H1 (cell line): ENCODE measurements at regions not wholly inside any gene's neighbourhood (a gene's known extent, or its start where the extent isn't known, plus 50 kb on each side); places are given as distances from the start of the nearest gene placed in this dataset.

Experiments
- CTCF ChIA-PET: fragments of 300-600 bp; sonication (Branson Sonifier 250); formaldehyde crosslinking; loops from one replicate; lab custom pipeline; 2021; ENCODE audit not compliant: partially characterized antibody; lab: Charles Lee
- POLR2A ChIA-PET: fragments of 300-600 bp; sonication (Branson Sonifier 250); formaldehyde crosslinking; loops from one replicate; lab custom pipeline; 2021; ENCODE audit warnings: inconsistent platforms; ENCODE audit not compliant: partially characterized antibody; lab: Charles Lee
- DNase-seq, 2 experiments: peaks; one replicate each; pipeline versions ENCODE4 v3.0.0 to v3.0.0-alpha.2; 2010 to 2022; ENCODE audit warnings: low spot score in 2 of 2, low read depth in 1 of 2, mixed read lengths in 1 of 2
- FAIRE-seq: peaks from 2 replicates; lab custom pipeline; 2011; peaks lifted over from hg19 to GRCh38; lab: Jason Lieb, UNC
- H2AFZ ChIP-seq: 2 replicates; pipeline ENCODE4 v1.8.1; 2012; ENCODE audit warnings: low read length, inconsistent platforms
- H2AK5ac ChIP-seq: 2 replicates; pipeline ENCODE4 v1.6.1; 2013; ENCODE audit warnings: low read depth, low read length
- H2BK120ac ChIP-seq: replicated peaks from 2 replicates; pipeline ENCODE3; 2013; ENCODE audit warnings: low read depth, low read length, inconsistent platforms
- H2BK12ac ChIP-seq: 2 replicates; pipeline ENCODE4 v1.6.1; 2013; ENCODE audit warnings: low read depth, low read length
- H2BK15ac ChIP-seq: 2 replicates; pipeline ENCODE4 v1.6.1; 2013; ENCODE audit warnings: low read length
- H2BK20ac ChIP-seq: 2 replicates; pipeline ENCODE4 v1.6.1; 2013; ENCODE audit warnings: low read length
- H2BK5ac ChIP-seq: 2 replicates; pipeline ENCODE4 v1.6.1; 2013; ENCODE audit warnings: low read depth, low read length
- H3K14ac ChIP-seq: 2 replicates; pipeline ENCODE4 v1.6.1; 2013; ENCODE audit warnings: inconsistent platforms; ENCODE audit not compliant: insufficient read length
- H3K18ac ChIP-seq: 2 replicates; pipeline ENCODE4 v1.6.1; 2013; ENCODE audit warnings: low read length; ENCODE audit errors: extremely low read depth
- H3K23ac ChIP-seq: 2 replicates; pipeline ENCODE4 v1.6.1; 2013; ENCODE audit warnings: inconsistent platforms; ENCODE audit not compliant: insufficient read length
- H3K23me2 ChIP-seq: 2 replicates; pipeline ENCODE4 v1.6.1; 2013; ENCODE audit warnings: low read depth, low read length
- H3K27ac ChIP-seq: 2 replicates; pipeline ENCODE4 v1.6.1; 2011; ENCODE audit warnings: low read depth, low read length, inconsistent platforms
- H3K27me3 ChIP-seq, 4 experiments: replicated peaks in 1 of 4; 1 replicate in 1 of 4; 2 replicates in 3 of 4; pipeline versions ENCODE4 v1.6.1 to v1.8.1; 2011 to 2013; ENCODE audit warnings: low read length in 3 of 4, mild to moderate bottlenecking in 3 of 4, inconsistent platforms in 2 of 4, mixed read lengths in 2 of 4, moderate library complexity in 1 of 4; ENCODE audit not compliant: control insufficient read depth in 3 of 4, insufficient read depth in 3 of 4; ENCODE audit errors: extremely low read depth in 1 of 4
- H3K36me3 ChIP-seq, 4 experiments: 2 replicates each; pipeline versions ENCODE4 v1.6.1 to v1.8.1; 2011 to 2013; ENCODE audit warnings: mild to moderate bottlenecking in 4 of 4, low read length in 3 of 4, moderate library complexity in 2 of 4, control low read depth in 1 of 4, inconsistent platforms in 1 of 4; ENCODE audit not compliant: insufficient read depth in 4 of 4, control insufficient read depth in 2 of 4
- H3K4ac ChIP-seq: replicated peaks from 2 replicates; pipeline ENCODE3; 2013; ENCODE audit warnings: low read length, low read depth, mixed read lengths, inconsistent platforms; ENCODE audit not compliant: insufficient read length
- H3K4me1 ChIP-seq, 4 experiments: replicated peaks in 1 of 4; 1 replicate in 1 of 4; 2 replicates in 3 of 4; pipeline versions ENCODE4 v1.6.1 to v1.8.1; 2011 to 2013; ENCODE audit warnings: low read length in 3 of 4, inconsistent platforms in 2 of 4, mixed read lengths in 1 of 4; ENCODE audit not compliant: insufficient read depth in 4 of 4, control insufficient read depth in 3 of 4
- H3K4me2 ChIP-seq, 2 experiments: 2 replicates each; pipeline versions ENCODE4 v1.6.1 to v1.8.1; 2011 to 2013; ENCODE audit warnings: low read depth in 2 of 2, low read length in 2 of 2, control low read depth in 1 of 2, inconsistent platforms in 1 of 2, mild to moderate bottlenecking in 1 of 2; ENCODE audit not compliant: insufficient read depth in 1 of 2
- H3K4me3 ChIP-seq, 4 experiments: fragments of 200-600, 300-600 bp in 1 of 4; sonication (generic), shearing (Covaris generic), sonication (Bioruptor Twin) in 1 of 4; 2 replicates each; pipeline versions ENCODE4 v1.5.1 to v1.8.1; 2011 to 2016; ENCODE audit warnings: low read length in 4 of 4, low read depth in 3 of 4, control low read depth in 2 of 4, inconsistent platforms in 2 of 4, mild to moderate bottlenecking in 2 of 4, mixed read lengths in 1 of 4, moderate library complexity in 1 of 4; ENCODE audit not compliant: insufficient read depth in 2 of 4; ENCODE audit errors: extremely low read depth in 1 of 4
- H3K56ac ChIP-seq: replicated peaks from 2 replicates; pipeline ENCODE3; 2013; ENCODE audit warnings: low read depth, mild to moderate bottlenecking, mixed read lengths, low read length, inconsistent platforms; ENCODE audit not compliant: insufficient read length
- H3K79me1 ChIP-seq: 2 replicates; pipeline ENCODE4 v1.6.1; 2013; ENCODE audit warnings: low read depth, low read length, control low read depth
- H3K79me2 ChIP-seq, 2 experiments: 2 replicates each; pipeline versions ENCODE4 v1.6.1 to v1.8.1; 2012 to 2013; ENCODE audit warnings: low read length in 2 of 2, mild to moderate bottlenecking in 2 of 2, inconsistent platforms in 1 of 2; ENCODE audit not compliant: insufficient read depth in 2 of 2, control insufficient read depth in 1 of 2
- H3K9ac ChIP-seq, 4 experiments: replicated peaks in 1 of 4; 1 replicate in 1 of 4; 2 replicates in 3 of 4; pipeline versions ENCODE4 v1.6.1 to v1.8.1; 2011 to 2013; ENCODE audit warnings: low read depth in 3 of 4, low read length in 3 of 4, control low read depth in 2 of 4, mild to moderate bottlenecking in 2 of 4, moderate library complexity in 2 of 4, inconsistent platforms in 1 of 4; ENCODE audit errors: extremely low read depth in 1 of 4
- H3K9me3 ChIP-seq, 2 experiments: 2 replicates each; pipeline versions ENCODE4 v1.6.1 to v1.8.1; 2012 to 2013; ENCODE audit warnings: mild to moderate bottlenecking in 2 of 2, moderate library complexity in 2 of 2, control low read depth in 1 of 2, inconsistent platforms in 1 of 2, low read depth in 1 of 2, low read length in 1 of 2, mixed read lengths in 1 of 2; ENCODE audit not compliant: insufficient read depth in 2 of 2
- H4K20me1 ChIP-seq, 2 experiments: replicated peaks in 1 of 2; 2 replicates each; pipeline versions ENCODE3 to v1.8.1; 2011 to 2013; ENCODE audit warnings: inconsistent platforms in 2 of 2, low read length in 2 of 2, mild to moderate bottlenecking in 1 of 2; ENCODE audit not compliant: insufficient read depth in 2 of 2, control insufficient read depth in 1 of 2
- H4K5ac ChIP-seq: 2 replicates; pipeline ENCODE4 v1.6.1; 2013; ENCODE audit warnings: low read length, low read depth, mixed read lengths, inconsistent platforms; ENCODE audit not compliant: insufficient read length
- H4K8ac ChIP-seq: 2 replicates; pipeline ENCODE4 v1.8.0; 2013; ENCODE audit warnings: mild to moderate bottlenecking, moderate library complexity, low read length, inconsistent platforms; ENCODE audit not compliant: insufficient read depth; ENCODE audit errors: extremely low read depth
- H4K91ac ChIP-seq: replicated peaks from 2 replicates; pipeline ENCODE3; 2013; ENCODE audit warnings: low read length, mixed read lengths, inconsistent platforms; ENCODE audit not compliant: insufficient read length
- CTCF ChIP-seq, 3 experiments: IDR thresholded peaks; 1 replicate in 2 of 3; 2 replicates in 1 of 3; pipeline versions ENCODE4 v1.5.1 to v1.6.1; 2011; ENCODE audit warnings: low read length in 3 of 3, mild to moderate bottlenecking in 3 of 3, inconsistent platforms in 2 of 3, low read depth in 1 of 3, moderate library complexity in 1 of 3; ENCODE audit not compliant: insufficient read depth in 1 of 3; ENCODE audit errors: control extremely low read depth in 1 of 3
- EZH2 ChIP-seq: fragments of 200-600 bp; sonication (generic); IDR thresholded peaks from 2 replicates; pipeline ENCODE4 v1.7.1; 2012; ENCODE audit warnings: low read depth, mild to moderate bottlenecking, moderate library complexity, low read length, inconsistent platforms; ENCODE audit not compliant: severe bottlenecking
- KDM4A ChIP-seq: IDR thresholded peaks from one replicate; pipeline ENCODE4 v1.7.1; 2012; ENCODE audit warnings: low read depth, mild to moderate bottlenecking, moderate library complexity, low read length, inconsistent platforms; ENCODE audit not compliant: severe bottlenecking
- POLR2A ChIP-seq, 2 experiments: IDR thresholded peaks; 1 replicate in 1 of 2; 2 replicates in 1 of 2; pipeline ENCODE4 v1.6.1; 2011; ENCODE audit warnings: low read depth in 2 of 2, low read length in 2 of 2, mild to moderate bottlenecking in 2 of 2; ENCODE audit errors: control extremely low read depth in 1 of 2
- RFX5 ChIP-seq: IDR thresholded peaks from 2 replicates; pipeline ENCODE4 v1.6.1; 2011; ENCODE audit warnings: low read depth, low read length, improper control_type of control experiment, borderline replicate concordance
- TCF12 ChIP-seq: IDR thresholded peaks from 2 replicates; pipeline ENCODE4 v1.6.1; 2011; ENCODE audit warnings: low read depth, mild to moderate bottlenecking, low read length
- WGBS, 2 experiments: shearing (Covaris generic) in 1 of 2; methylation state at CpG; one replicate each; pipeline versions ENCODE4 v1.1.6 to v1.1.7; 2013 to 2015; ENCODE audit warnings: low lambda C conversion rate in 2 of 2, mixed read lengths in 2 of 2, inconsistent platforms in 1 of 2, low coverage in 1 of 2, missing lambda C conversion rate in 1 of 2; ENCODE audit not compliant: insufficient replicate concordance in 2 of 2, insufficient coverage in 1 of 2, insufficient read length in 1 of 2; ENCODE audit errors: extremely low coverage in 1 of 2, missing lambda C conversion rate in 1 of 2; 5-methylcytosine and 5-hydroxymethylcytosine counted together

GRCh38 chr4:65789805-65790204, 119.5 kb upstream of the EPHA5 start:
- no peak overlapping the region for H3K4me3 ChIP-seq
- no peak overlapping the region for H4K5ac ChIP-seq
- no peaks in the 10 kb centered on the region for H4K20me1 ChIP-seq
- H3K56ac ChIP-seq = no peak overlapping the region
- H4K91ac ChIP-seq = no peak overlapping the region
- H3K4me1 ChIP-seq = peaks cover 0 to 6% (median 0%) of the 10 kb centered on the region in 4 experiments; a peak in 1 of 7 replicates
- no peak for TF ChIP-seq POLR2A (IDR thresholded peaks at IDR 0.05; ENCODE audit: control extremely low read depth in 1 of 2, low read depth in 2 of 2, low read length in 2 of 2)
- TF ChIP-seq RFX5 = no peak
- no peak for TF ChIP-seq KDM4A
- no peak for TF ChIP-seq CTCF (IDR thresholded peaks at IDR 0.05; ENCODE audit: control extremely low read depth in 1 of 3, insufficient read depth in 1 of 3, low read depth in 1 of 3, low read length in 3 of 3)
- no peak for TF ChIP-seq EZH2
- TF ChIP-seq TCF12 = no peak
- ChIA-PET POLR2A (interaction anchor here (0.9 kb wide), 1 partner anchor 153 kb away, joined by 3 read pairs; no protein-coding TSS in a partner anchor), CTCF (no interaction called here)
- no peaks in the 10 kb centered on the region; the same call in 1 of the 2 replicates for H3K23me2 ChIP-seq
- 0 out of 2 replicates have a peak overlapping the region, but pooled peaks have one; percentile 60 for H2AFZ ChIP-seq
- no peak overlapping the region for H2BK20ac ChIP-seq
- H2BK120ac ChIP-seq = no peak overlapping the region
- H2BK15ac ChIP-seq = no peak overlapping the region
- H2BK12ac ChIP-seq = no peak overlapping the region
- no peak overlapping the region for H3K14ac ChIP-seq
- 96% methylated on average over 2 of the region's 2 CpGs; no CpG with 5 or more reads in 1 of the 2 experiments for WGBS, 2 experiments
- FAIRE-seq = no peak
- H3K79me1 ChIP-seq = no peaks in the 10 kb centered on the region
- no peak overlapping the region for H4K8ac ChIP-seq
- H3K4me2 ChIP-seq = no peak overlapping the region
- no peaks in the 10 kb centered on the region for H3K9me3 ChIP-seq
- no peak overlapping the region for H2AK5ac ChIP-seq
- H3K27ac ChIP-seq = no peak overlapping the region
- H3K9ac ChIP-seq = no peak overlapping the region
- H3K79me2 ChIP-seq = no peaks in the 10 kb centered on the region
- no peak overlapping the region for H2BK5ac ChIP-seq
- H3K18ac ChIP-seq = no peak overlapping the region
- H3K23ac ChIP-seq = no peak overlapping the region
- no peaks in the 10 kb centered on the region for H3K36me3 ChIP-seq
- no peak for DNase-seq
- no peak overlapping the region for H3K4ac ChIP-seq
- H3K27me3 ChIP-seq = no peaks in the 10 kb centered on the region
